Endodermal cell (in vitro differentiated cells): ENCODE measurements at regions not wholly inside any gene's neighbourhood (a gene's known extent, or its start where the extent isn't known, plus 50 kb on each side); places are given as distances from the start of the nearest gene placed in this dataset.

Experiments used
- DNase-seq: peaks from one replicate; pipeline ENCODE4 v3.0.0-alpha.2; 2017
- H3K27ac ChIP-seq: 2 replicates; pipeline ENCODE4 v1.5.1; 2013; ENCODE audit warnings: mild to moderate bottlenecking, low read depth, low read length, moderate library complexity
- H3K27me3 ChIP-seq: 2 replicates; pipeline ENCODE4 v1.6.1; 2013; ENCODE audit warnings: mild to moderate bottlenecking, low read length, moderate library complexity; ENCODE audit not compliant: insufficient read depth, control insufficient read depth, poor library complexity, severe bottlenecking
- H3K36me3 ChIP-seq: 2 replicates; pipeline ENCODE4 v1.7.0; 2013; ENCODE audit warnings: mild to moderate bottlenecking, low read length, moderate library complexity; ENCODE audit not compliant: control insufficient read depth, insufficient read depth
- H3K4me1 ChIP-seq: one replicate; pipeline ENCODE4 v1.7.0; 2013; ENCODE audit warnings: low read length; ENCODE audit not compliant: control insufficient read depth, insufficient read depth
- H3K4me3 ChIP-seq: 2 replicates; pipeline ENCODE4 v1.5.1; 2013; ENCODE audit warnings: mild to moderate bottlenecking, low read length, moderate library complexity
- H3K9ac ChIP-seq: 2 replicates; pipeline ENCODE4 v1.6.1; 2013; ENCODE audit warnings: mild to moderate bottlenecking, low read length, moderate library complexity; ENCODE audit not compliant: poor library complexity, severe bottlenecking; ENCODE audit errors: extremely low read depth
- H3K9me3 ChIP-seq: 2 replicates; pipeline ENCODE4 v1.6.1; 2013; ENCODE audit warnings: mild to moderate bottlenecking, low read length, moderate library complexity; ENCODE audit not compliant: control insufficient read depth
- H3K27ac Mint-ChIP-seq: 2 replicates; pipeline ENCODE4 v1.8.0; 2020; ENCODE audit warnings: mixed read lengths
- H3K27me3 Mint-ChIP-seq: 2 replicates; pipeline ENCODE4 v1.8.0; 2021; ENCODE audit warnings: mild to moderate bottlenecking, mixed read lengths; ENCODE audit not compliant: insufficient read depth
- H3K36me3 Mint-ChIP-seq: 2 replicates; pipeline ENCODE4 v1.8.0; 2020; ENCODE audit warnings: low read depth, mixed read lengths
- H3K4me1 Mint-ChIP-seq: 2 replicates; pipeline ENCODE4 v1.8.0; 2020; ENCODE audit warnings: mixed read lengths
- H3K4me3 Mint-ChIP-seq: 2 replicates; pipeline ENCODE4 v1.8.0; 2020; ENCODE audit warnings: mild to moderate bottlenecking, moderate library complexity, mixed read lengths
- H3K9me3 Mint-ChIP-seq: 2 replicates; pipeline ENCODE4 v1.8.0; 2020; ENCODE audit warnings: mild to moderate bottlenecking, mixed read lengths
- CTCF ChIP-seq: fragments of 200-600 bp; sonication (generic); conservative IDR thresholded peaks from 2 replicates; pipeline ENCODE4 v1.5.0; 2021; ENCODE audit warnings: antibody characterized with exemption, mild to moderate bottlenecking
- WGBS, 2 experiments: methylation state at CpG; one replicate each; pipeline versions ENCODE4 v1.1.5 to v1.1.7; 2013; ENCODE audit warnings: missing lambda C conversion rate in 2 of 2, mixed read lengths in 1 of 2; ENCODE audit not compliant: insufficient coverage in 1 of 2, insufficient read length in 1 of 2; 5-methylcytosine and 5-hydroxymethylcytosine counted together

- TF ChIP-seq CTCF: no peak
- Mint-ChIP-seq H3K4me1 (no peaks in the 10 kb centered on the region), H3K9me3 (no peaks in the 10 kb centered on the region), H3K4me3 (no peak overlapping the region), H3K27ac (no peak overlapping the region), H3K27me3 (peaks cover 2% of the 10 kb centered on the region), H3K36me3 (no peaks in the 10 kb centered on the region)
- no peaks in the 10 kb centered on the region for H3K36me3 ChIP-seq
- H3K9me3 ChIP-seq: no peaks in the 10 kb centered on the region
- H3K4me1 ChIP-seq: no peaks in the 10 kb centered on the region
- H3K27me3 ChIP-seq: no peaks in the 10 kb centered on the region
- H3K27ac ChIP-seq: no peak overlapping the region
- 82 to 86% methylated on average over 7 to 8 of the region's 11 CpGs for WGBS, 2 experiments
- H3K4me3 ChIP-seq: no peak overlapping the region
- H3K9ac ChIP-seq: no peak overlapping the region
- no peak for DNase-seq
Measured at GRCh38 chr21:32114419-32115035, 164.3 kb downstream of the MIS18A start.

GRCh38 chr21:32113486-32113885 is 165.4 kb downstream of the MIS18A start:
- Mint-ChIP-seq H3K27ac (no peak overlapping the region), H3K4me1 (no peaks in the 10 kb centered on the region), H3K27me3 (peaks cover 5% of the 10 kb centered on the region), H3K36me3 (no peaks in the 10 kb centered on the region), H3K4me3 (no peak overlapping the region), H3K9me3 (no peaks in the 10 kb centered on the region)
- TF ChIP-seq CTCF: no peak
- 86 to 100% methylated on average over 2 to 3 of the region's 3 CpGs for WGBS, 2 experiments
- Histone ChIP-seq H3K4me1 (no peaks in the 10 kb centered on the region), H3K9ac (no peak overlapping the region), H3K4me3 (no peak overlapping the region), H3K27ac (no peak overlapping the region), H3K9me3 (no peaks in the 10 kb centered on the region), H3K36me3 (no peaks in the 10 kb centered on the region), H3K27me3 (no peaks in the 10 kb centered on the region)
- no peak for DNase-seq

GRCh38 chr21:32112195-32112594 is 166.7 kb downstream of the MIS18A start:
- H3K4me3 ChIP-seq: no peak overlapping the region
- H3K27me3 Mint-ChIP-seq: peaks cover 5% of the 10 kb centered on the region
- no peaks in the 10 kb centered on the region for H3K27me3 ChIP-seq
- no peak for TF ChIP-seq CTCF
- no peaks in the 10 kb centered on the region for H3K4me1 ChIP-seq
- no peaks in the 10 kb centered on the region for H3K36me3 ChIP-seq
- no peaks in the 10 kb centered on the region for H3K36me3 Mint-ChIP-seq
- H3K4me3 Mint-ChIP-seq: no peak overlapping the region
- no peak overlapping the region for H3K27ac ChIP-seq
- DNase-seq: no peak
- H3K9me3 Mint-ChIP-seq: no peaks in the 10 kb centered on the region
- no peak overlapping the region for H3K9ac ChIP-seq
- no peak overlapping the region for H3K27ac Mint-ChIP-seq
- H3K9me3 ChIP-seq: no peaks in the 10 kb centered on the region
- H3K4me1 Mint-ChIP-seq: no peaks in the 10 kb centered on the region
- 85 to 100% methylated on average over 1 of the region's 1 CpG for WGBS, 2 experiments
